ENCODE measurements at regions not wholly inside any gene's neighbourhood (a gene's known extent, or its start where the extent isn't known, plus 50 kb on each side); places are given as distances from the start of the nearest gene placed in this dataset.
"Not testable (repeated sequence)": the region's sequence is repeated elsewhere in the genome, so short reads cannot be mapped to it uniquely, and the experiment has no call there.

DNA sequence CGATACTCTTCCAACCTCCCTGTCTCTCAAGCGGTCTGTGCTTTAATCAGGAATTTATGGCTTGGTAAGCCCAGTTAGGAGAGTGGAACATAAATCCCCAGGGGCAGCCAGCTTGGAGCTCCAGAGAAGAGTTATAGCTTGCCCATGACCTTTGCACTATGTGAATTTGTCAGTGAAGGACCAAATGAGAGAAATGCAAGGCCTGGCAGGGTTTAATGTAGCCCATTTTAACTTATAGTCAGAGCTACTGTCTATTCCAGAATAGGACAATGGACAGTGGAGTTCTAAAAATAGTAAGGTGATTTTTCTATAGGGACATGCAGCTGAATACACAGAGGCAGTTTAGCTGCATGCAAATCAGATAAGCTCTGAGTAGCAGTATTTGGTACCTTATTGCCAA, 142.6 kb upstream of the CAV2 start:
- Mint-ChIP-seq H3K27ac (no peak overlapping the region), H3K27me3 (peaks cover 4% of the 10 kb centered on the region), H3K36me3 (no peaks in the 10 kb centered on the region)

DNA sequence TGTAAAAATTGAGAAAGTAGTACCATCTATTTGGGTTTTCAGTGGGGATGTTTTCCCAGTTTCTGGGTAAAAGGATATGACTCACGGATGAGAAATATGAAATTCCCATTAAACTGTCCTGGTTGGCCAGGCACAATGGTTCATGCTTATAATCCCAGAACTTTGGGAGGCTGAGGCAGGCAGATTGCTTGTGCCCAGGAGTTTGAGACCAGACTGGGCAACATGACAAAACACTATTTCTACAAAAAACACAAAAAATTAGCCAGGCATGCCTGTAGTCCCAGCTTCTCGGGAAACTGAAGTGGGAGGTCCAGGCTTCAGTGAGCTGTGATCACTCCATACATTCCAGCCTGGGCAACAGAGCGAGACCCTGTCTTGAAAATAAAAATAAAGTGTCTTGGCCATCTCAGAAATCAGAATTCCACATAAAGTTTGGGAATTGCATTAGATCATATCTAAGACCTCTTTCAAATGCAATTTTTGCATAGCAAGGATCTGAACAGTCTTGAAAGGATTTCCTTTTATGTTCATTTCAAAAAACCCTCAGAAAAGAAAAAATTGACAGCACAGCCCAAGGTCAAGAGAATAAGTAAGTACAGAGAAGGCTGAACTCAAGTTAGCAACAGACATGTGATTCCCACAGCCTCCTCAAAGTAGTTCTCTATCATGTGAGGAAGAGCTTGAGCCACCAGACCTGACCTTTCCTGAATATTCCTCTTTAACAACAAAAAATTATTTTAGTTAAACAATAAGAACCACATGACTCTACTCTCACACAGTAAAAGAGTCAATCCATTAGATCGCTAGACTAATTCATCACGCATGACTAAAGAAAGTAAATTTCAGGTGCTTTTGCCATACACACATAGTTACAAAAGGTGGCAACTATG, 141.5 kb upstream of the CAV2 start:
- peaks cover 5% of the 10 kb centered on the region for H3K27me3 Mint-ChIP-seq
- no peak overlapping the region for H3K4me3 Mint-ChIP-seq
- no peaks in the 10 kb centered on the region for H3K4me1 Mint-ChIP-seq
- no peaks in the 10 kb centered on the region for H3K36me3 Mint-ChIP-seq
- H3K9me3 Mint-ChIP-seq = no peaks in the 10 kb centered on the region
- no peak overlapping the region for H3K27ac Mint-ChIP-seq

More for the DNA sequence above, 142.6 kb upstream of the CAV2 start:
- Mint-ChIP-seq H3K4me1 (no peaks in the 10 kb centered on the region), H3K4me3 (no peak overlapping the region), H3K9me3 (no peaks in the 10 kb centered on the region)

DNA sequence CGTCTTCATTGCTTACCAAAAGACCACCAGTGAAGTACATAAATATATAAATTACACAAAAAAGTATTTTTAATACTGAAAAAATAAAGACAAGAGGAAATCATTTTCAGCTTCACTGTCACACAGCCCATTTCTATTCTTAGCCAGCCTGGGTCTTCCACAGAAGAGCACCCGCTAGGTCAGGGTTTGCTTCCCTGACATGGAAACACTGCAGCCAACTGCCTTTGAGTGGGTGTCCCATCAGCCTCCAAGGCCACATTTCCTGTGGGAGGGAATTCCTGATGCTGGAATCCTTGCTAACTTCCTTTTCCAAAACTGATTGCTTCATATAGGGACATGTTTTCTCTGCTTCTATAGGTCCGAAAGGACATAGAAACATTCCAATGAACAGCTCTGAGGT, 137.8 kb upstream of the CAV2 start:
- Mint-ChIP-seq H3K4me1 (no peaks in the 10 kb centered on the region), H3K27ac (no peak overlapping the region), H3K4me3 (no peak overlapping the region), H3K9me3 (no peaks in the 10 kb centered on the region), H3K27me3 (peaks cover 7% of the 10 kb centered on the region), H3K36me3 (no peaks in the 10 kb centered on the region)

DNA sequence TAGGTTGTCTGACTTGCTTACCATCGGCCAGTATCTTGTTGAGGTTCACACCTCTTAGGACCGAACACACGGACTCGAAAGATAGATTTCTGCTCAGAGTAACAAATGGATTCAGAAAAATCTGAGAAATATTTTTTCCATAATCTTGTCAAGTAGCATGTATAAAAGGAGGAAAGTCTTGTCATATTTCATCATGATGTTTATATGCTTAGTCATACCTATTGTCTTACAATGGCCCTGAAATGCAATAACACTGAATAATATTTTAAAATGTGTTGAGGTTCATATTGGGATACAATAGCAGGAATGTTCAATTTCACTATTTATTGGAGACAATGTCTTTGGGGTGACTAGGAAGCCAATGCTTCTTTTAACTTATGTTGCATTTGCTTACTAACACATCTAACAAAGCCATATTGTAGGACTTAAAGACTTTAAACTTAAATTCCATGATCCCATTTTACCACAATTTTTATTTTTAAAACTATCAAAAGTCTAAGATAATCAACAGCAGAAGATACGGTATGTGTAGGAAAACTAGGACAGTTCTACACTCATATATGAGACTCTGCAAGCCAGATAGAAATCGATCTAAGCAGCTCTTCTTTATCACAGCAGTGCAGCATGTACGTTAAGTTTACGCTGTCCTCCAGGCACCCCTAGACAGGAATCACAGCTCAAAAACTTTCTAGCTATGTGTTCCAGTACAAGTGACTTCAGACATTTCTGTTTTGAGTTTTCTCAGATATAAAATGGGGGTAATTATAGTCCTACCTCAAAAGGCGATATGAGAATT, 135.7 kb upstream of the CAV2 start:
- H3K9me3 Mint-ChIP-seq = no peaks in the 10 kb centered on the region
- no peak overlapping the region for H3K27ac Mint-ChIP-seq
- H3K36me3 Mint-ChIP-seq = no peaks in the 10 kb centered on the region
- peaks cover 8% of the 10 kb centered on the region for H3K27me3 Mint-ChIP-seq
- H3K4me1 Mint-ChIP-seq = no peaks in the 10 kb centered on the region
- H3K4me3 Mint-ChIP-seq = no peak overlapping the region

DNA sequence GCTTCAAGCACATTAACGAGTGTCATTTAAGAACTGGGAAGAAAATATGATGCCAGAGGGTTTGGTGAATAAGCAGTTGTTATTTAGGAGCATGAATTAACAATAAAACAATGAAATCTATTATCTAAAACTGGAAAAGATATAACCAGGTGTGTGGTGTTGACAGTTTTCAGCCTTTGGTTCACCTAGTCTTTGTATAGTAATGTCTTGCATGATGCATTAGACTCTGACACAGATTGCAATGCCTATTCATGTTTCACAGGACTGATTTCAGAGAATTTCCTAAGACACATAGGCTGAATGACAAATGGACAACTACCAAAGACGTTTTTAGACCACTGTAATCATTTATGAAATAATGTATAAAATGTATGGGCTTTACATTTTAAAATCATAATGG, 135.1 kb upstream of the CAV2 start:
- H3K27ac Mint-ChIP-seq = no peak overlapping the region
- no peaks in the 10 kb centered on the region for H3K36me3 Mint-ChIP-seq
- no peak overlapping the region for H3K4me3 Mint-ChIP-seq
- H3K27me3 Mint-ChIP-seq = peaks cover 8% of the 10 kb centered on the region
- H3K4me1 Mint-ChIP-seq = no peaks in the 10 kb centered on the region
- no peaks in the 10 kb centered on the region for H3K9me3 Mint-ChIP-seq

DNA sequence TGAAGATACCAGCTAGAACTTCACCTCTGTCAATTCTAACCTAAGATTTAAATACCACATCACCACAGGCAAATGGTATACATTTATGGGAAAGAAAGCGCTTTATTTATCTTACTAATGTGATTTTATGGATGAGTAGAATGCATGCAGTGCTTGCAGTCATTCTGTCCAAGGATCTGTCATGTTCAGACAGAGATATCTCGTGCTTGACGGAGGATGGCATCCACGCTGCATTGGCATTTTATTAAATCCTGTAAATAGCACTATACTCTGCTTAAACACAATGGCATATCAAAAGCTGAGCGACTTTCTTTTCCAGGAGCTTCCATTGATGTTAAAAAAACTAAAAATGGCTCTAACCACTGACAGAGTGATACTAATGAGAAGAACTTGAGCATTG, 133.7 kb upstream of the CAV2 start:
- H3K27me3 Mint-ChIP-seq = peaks cover 11% of the 10 kb centered on the region
- H3K4me3 Mint-ChIP-seq = no peak overlapping the region
- H3K27ac Mint-ChIP-seq = no peak overlapping the region
- no peaks in the 10 kb centered on the region for H3K9me3 Mint-ChIP-seq
- no peaks in the 10 kb centered on the region for H3K4me1 Mint-ChIP-seq
- no peaks in the 10 kb centered on the region for H3K36me3 Mint-ChIP-seq

DNA sequence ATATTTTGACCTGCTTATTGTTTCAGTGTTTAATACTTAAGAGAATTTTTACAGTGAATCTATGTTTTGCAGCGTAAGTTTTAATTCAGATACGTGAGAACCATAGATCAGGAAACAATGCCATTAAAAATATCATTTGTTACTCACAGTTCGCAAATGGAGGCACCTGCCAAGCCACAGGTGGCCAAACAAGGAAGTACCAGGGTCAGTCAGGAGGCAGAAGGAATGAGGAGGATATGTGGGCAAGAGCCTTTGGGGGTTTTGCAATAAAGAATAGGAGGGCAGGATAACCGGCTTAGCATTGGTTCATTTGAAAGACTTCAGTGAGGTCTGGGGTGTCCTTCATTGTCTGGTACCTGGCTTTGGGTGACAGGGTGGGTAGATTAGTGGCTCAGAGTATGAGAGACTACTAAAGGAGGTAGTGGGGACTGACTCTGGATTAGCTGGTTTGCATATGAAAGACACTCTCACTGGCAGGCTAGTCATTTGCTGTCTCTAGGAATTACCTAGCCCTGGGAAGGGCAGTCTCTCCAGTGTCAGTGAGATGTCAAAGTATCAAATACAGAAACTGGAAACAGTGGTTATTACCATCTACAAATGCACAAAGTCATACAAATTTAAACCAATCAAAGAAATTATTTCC, 132.2 kb upstream of the CAV2 start:
- Mint-ChIP-seq H3K36me3 (no peaks in the 10 kb centered on the region), H3K27ac (no peak overlapping the region), H3K4me3 (no peak overlapping the region), H3K27me3 (peaks cover 12% of the 10 kb centered on the region), H3K4me1 (no peaks in the 10 kb centered on the region), H3K9me3 (no peaks in the 10 kb centered on the region)

DNA sequence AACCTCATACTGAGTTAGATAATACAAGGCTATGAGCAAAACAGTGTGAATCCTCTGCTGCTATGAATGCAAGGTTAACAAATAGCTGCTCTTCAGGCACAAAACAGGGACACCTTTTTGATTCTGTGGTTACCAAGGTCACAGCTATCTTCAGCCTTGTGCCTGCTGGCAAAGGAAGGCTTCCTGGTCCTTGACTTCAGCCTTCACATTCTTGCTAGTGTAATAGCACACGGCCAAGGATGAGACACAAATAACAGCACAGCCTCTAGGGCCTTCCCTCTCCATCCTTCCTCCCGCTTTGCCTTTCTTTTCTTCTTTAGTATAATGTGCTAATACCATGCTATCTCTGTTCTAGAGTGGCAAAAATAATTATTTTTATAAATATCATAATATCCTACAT, 130.6 kb upstream of the CAV2 start:
- no peaks in the 10 kb centered on the region for H3K4me1 Mint-ChIP-seq
- no peak overlapping the region for H3K27ac Mint-ChIP-seq
- H3K9me3 Mint-ChIP-seq = no peaks in the 10 kb centered on the region
- H3K27me3 Mint-ChIP-seq = peaks cover 9% of the 10 kb centered on the region
- H3K4me3 Mint-ChIP-seq = no peak overlapping the region
- no peaks in the 10 kb centered on the region for H3K36me3 Mint-ChIP-seq

DNA sequence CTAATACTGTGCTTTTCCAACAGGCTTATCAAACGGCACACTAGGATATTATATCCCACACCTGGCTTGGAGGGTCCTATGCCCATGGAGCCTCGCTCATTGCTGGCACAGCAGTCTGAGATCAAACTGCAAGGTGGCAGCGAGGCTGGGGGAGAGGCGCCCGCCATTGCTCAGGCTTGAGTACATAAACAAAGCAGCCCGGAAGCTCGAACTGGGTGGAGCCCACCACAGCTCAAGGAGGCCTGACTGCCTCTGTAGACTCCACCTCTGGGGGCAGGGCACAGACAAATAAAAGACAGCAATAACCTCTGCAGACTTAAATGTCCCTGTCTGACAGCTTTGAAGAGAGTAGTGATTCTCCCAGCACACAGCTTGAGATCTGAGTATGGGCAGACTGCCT, 128.0 kb upstream of the CAV2 start:
- not testable (repeated sequence) for H3K36me3 Mint-ChIP-seq, H3K9me3 Mint-ChIP-seq, H3K27me3 Mint-ChIP-seq, H3K27ac Mint-ChIP-seq, H3K4me1 Mint-ChIP-seq, H3K4me3 Mint-ChIP-seq

DNA sequence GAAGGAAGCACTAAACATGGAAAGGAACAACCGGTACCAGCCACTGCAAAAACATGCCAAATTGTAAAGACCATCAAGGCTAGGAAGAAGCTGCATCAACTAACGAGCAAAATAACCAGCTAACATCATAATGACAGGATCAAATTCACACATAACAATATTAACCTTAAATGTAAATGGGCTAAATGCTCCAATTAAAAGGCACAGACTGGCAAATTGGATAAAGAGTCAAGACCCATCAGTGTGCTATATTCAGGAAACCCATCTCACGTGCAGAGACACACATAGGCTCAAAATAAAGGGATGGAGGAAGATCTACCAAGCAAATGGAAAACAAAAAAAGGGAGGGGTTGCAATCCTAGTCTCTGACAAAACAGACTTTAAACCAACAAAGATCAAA, 126.3 kb upstream of the CAV2 start:
- not testable (repeated sequence) for H3K27me3 Mint-ChIP-seq, H3K27ac Mint-ChIP-seq, H3K36me3 Mint-ChIP-seq, H3K4me1 Mint-ChIP-seq, H3K4me3 Mint-ChIP-seq, H3K9me3 Mint-ChIP-seq

DNA sequence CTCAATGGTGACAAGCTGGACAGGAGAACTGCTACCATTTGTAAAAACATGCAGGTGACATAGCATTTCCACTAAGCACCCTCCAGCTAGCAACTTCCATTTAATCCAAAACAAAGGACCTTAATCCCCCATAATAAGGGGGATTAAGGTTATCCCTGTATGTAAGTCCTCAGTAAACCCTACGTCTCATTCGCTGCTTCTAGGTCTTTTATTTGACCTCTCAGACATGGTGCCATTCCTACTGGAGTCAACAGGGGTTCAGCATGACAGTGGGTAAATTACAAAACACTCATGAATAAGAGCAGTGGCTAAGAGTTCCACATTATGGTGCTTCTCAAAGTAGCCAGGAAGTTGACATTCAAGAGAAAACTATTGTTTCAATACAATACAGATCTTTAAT, 121.8 kb upstream of the CAV2 start:
- Mint-ChIP-seq H3K4me1 (no peaks in the 10 kb centered on the region), H3K36me3 (no peaks in the 10 kb centered on the region), H3K9me3 (no peaks in the 10 kb centered on the region), H3K4me3 (no peak overlapping the region), H3K27me3 (peaks cover 2% of the 10 kb centered on the region), H3K27ac (no peak overlapping the region)

DNA sequence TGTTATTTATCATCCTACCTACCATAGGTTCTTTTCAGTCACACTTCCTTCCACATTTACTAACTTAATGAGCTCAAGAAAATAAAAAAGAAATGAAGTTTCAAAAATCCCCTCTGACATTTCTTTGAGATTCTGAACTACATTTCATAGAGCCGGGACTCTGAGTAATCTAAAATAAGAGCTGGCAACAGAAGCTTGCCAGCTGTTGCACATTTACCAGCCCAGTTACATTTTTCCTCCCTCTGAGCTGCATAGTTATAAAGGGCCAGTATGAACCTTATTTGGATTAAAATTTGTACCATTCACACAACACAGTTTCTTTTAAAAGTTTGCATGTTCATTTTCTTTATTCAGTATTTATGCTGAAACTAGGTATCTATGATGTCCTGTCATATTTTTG, 119.5 kb upstream of the CAV2 start:
- Mint-ChIP-seq H3K9me3 (no peaks in the 10 kb centered on the region), H3K27me3 (peaks cover 4% of the 10 kb centered on the region)

DNA sequence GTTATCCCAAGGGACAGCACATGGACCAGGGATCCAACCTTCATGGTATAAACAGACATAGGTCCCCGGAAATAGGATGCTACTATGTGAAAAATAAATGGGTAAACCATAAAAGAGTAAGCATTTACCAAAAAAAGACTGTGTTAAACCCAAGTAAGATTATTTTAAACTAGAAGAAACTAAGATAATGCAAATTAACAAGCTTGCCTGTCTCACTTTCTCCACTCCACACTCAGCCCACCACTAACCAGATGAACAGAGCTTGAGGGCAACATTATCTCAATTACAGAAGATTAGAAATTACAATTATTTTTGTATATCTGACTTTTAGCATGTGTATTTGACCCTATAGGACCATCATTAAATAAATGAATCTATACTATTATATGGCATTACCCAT, 117.2 kb upstream of the CAV2 start:
- Mint-ChIP-seq H3K4me3 (no peak overlapping the region), H3K27ac (no peak overlapping the region), H3K9me3 (no peaks in the 10 kb centered on the region), H3K4me1 (no peaks in the 10 kb centered on the region), H3K27me3 (peaks cover 4% of the 10 kb centered on the region), H3K36me3 (no peaks in the 10 kb centered on the region)

More for the DNA sequence above, 119.5 kb upstream of the CAV2 start:
- Mint-ChIP-seq H3K36me3 (no peaks in the 10 kb centered on the region), H3K27ac (no peak overlapping the region), H3K4me1 (no peaks in the 10 kb centered on the region), H3K4me3 (no peak overlapping the region)

DNA sequence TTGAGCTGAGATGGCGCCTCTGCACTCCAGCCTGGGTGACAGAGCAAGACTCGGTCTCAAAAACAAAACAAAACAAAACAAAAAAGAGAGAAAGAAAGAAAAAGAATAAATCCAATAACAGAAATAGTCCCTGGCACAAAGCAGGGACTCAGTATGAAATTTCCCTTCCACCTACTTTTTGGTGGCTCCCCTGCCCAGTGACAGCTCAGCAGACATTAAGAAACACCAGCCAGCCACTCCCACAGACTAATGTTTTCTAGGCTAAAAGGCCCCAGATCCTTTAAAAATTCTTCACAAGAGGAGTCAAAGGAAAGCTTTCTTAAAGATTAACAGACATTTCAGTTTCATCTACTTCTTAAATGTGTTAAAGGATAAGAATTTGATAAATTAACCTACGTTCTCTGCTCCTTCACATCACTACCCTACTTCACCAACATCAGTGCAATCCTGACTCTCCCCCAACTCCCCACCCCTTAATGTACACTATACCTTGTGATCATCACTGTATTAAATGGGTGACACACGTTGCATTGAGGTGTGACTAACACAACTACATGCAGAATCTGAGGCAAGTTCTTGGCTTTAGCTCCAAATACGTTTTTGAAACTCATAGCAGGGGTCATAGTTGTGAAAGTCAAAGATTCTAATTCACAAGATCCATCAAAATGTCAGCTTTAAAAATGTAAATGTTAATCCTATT, 114.5 kb upstream of the CAV2 start:
- Mint-ChIP-seq H3K9me3 (no peaks in the 10 kb centered on the region), H3K27me3 (peaks cover 5% of the 10 kb centered on the region), H3K36me3 (no peaks in the 10 kb centered on the region), H3K4me1 (no peaks in the 10 kb centered on the region), H3K4me3 (no peak overlapping the region), H3K27ac (no peak overlapping the region)

DNA sequence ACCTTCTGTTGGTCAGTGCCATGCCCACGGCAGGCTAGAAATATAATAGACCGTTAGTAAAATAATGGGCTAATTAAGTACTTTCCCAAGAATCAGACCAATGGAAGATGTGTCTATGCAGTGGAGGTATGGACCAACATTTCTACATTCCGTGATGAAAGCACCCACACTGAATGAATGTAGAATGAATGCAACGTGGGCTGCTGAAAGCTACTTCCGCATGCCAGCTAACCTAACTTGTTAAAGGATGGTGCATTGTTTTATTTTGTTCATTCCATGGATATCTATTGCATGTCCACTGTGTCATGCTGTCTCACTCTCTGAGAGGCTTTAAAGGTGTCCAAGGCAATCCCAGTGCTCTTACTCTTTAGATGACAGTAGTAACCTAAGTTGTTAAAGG, 112.9 kb upstream of the CAV2 start:
- H3K9me3 Mint-ChIP-seq = no peaks in the 10 kb centered on the region
- H3K27ac Mint-ChIP-seq = no peak overlapping the region
- H3K4me3 Mint-ChIP-seq = no peak overlapping the region
- H3K36me3 Mint-ChIP-seq = no peaks in the 10 kb centered on the region
- H3K27me3 Mint-ChIP-seq = peaks cover 5% of the 10 kb centered on the region
- no peaks in the 10 kb centered on the region for H3K4me1 Mint-ChIP-seq
